ENCODE measurements at regions not wholly inside any gene's neighbourhood (a gene's known extent, or its start where the extent isn't known, plus 50 kb on each side); places are given as distances from the start of the nearest gene placed in this dataset.

- no peak for DNase-seq (ENCODE audit: low spot score)
Observed at GRCh38 chr5:58403822-58404433, 56.0 kb downstream of the PLK2 start.

GRCh38 chr5:58401701-58402100 is 58.2 kb downstream of the PLK2 start:
- DNase-seq (ENCODE audit: low spot score), result no peak

- DNase-seq (ENCODE audit: low spot score), result no peak
Observed at GRCh38 chr5:58400737-58401136, 59.1 kb downstream of the PLK2 start.

- no peak for DNase-seq (ENCODE audit: low spot score)
Observed at GRCh38 chr5:58399951-58400350, 59.9 kb downstream of the PLK2 start.

GRCh38 chr5:58394339-58394738 is 65.5 kb downstream of the PLK2 start:
- no peak for DNase-seq (ENCODE audit: low spot score)

GRCh38 chr5:58393716-58394115 is 66.2 kb downstream of the PLK2 start:
- no peak for DNase-seq (ENCODE audit: low spot score)

- no peak for DNase-seq (ENCODE audit: low spot score)
Observed at GRCh38 chr5:58392496-58392895, 67.4 kb downstream of the PLK2 start.

GRCh38 chr5:58383448-58383847 is 76.4 kb downstream of the PLK2 start:
- no peak for DNase-seq (ENCODE audit: low spot score)

GRCh38 chr5:58382131-58382534 is 77.8 kb downstream of the PLK2 start:
- DNase-seq (ENCODE audit: low spot score), result no peak

GRCh38 chr5:58381566-58381965 is 78.3 kb downstream of the PLK2 start:
- DNase-seq (ENCODE audit: low spot score), result no peak

- DNase-seq (ENCODE audit: low spot score), result no peak
Observed at GRCh38 chr5:58380655-58381054, 79.2 kb downstream of the PLK2 start.

- no peak for DNase-seq (ENCODE audit: low spot score)
Observed at GRCh38 chr5:58378613-58379390, 81.1 kb downstream of the PLK2 start.

- DNase-seq (ENCODE audit: low spot score), result no peak
Observed at GRCh38 chr5:58370606-58371005, 89.3 kb downstream of the PLK2 start.

GRCh38 chr5:58369513-58370190 is 90.2 kb downstream of the PLK2 start:
- DNase-seq (ENCODE audit: low spot score), result no peak

- DNase-seq (ENCODE audit: low spot score), result no peak
Observed at GRCh38 chr5:58366461-58366860, 93.4 kb downstream of the PLK2 start.

- DNase-seq (ENCODE audit: low spot score), result no peak
Observed at GRCh38 chr5:58365791-58366190, 94.1 kb downstream of the PLK2 start.

GRCh38 chr5:58363461-58364249 is 96.2 kb downstream of the PLK2 start:
- no peak for DNase-seq (ENCODE audit: low spot score)

- DNase-seq (ENCODE audit: low spot score), result no peak
Observed at GRCh38 chr5:58362135-58362534, 97.8 kb downstream of the PLK2 start.

GRCh38 chr5:58360794-58361193 is 99.1 kb downstream of the PLK2 start:
- DNase-seq (ENCODE audit: low spot score), result no peak

- no peak for DNase-seq (ENCODE audit: low spot score)
Observed at GRCh38 chr5:58359981-58360380, 99.9 kb downstream of the PLK2 start.

GRCh38 chr5:58358501-58359178 is 101.2 kb downstream of the PLK2 start:
- no peak for DNase-seq (ENCODE audit: low spot score)

Measured in cerebellar cortex (tissue), 1 donor.